ENCODE measurements at regions not wholly inside any gene's neighbourhood (a gene's known extent, or its start where the extent isn't known, plus 50 kb on each side); places are given as distances from the start of the nearest gene placed in this dataset.

- DNase-seq: no peak
Measured at GRCh38 chr10:107855301-107856046, 691.0 kb upstream of the SORCS1 start.

GRCh38 chr10:107848726-107849360 is 684.3 kb upstream of the SORCS1 start:
- no peak for DNase-seq

GRCh38 chr10:107847620-107848019 is 683.1 kb upstream of the SORCS1 start:
- DNase-seq: no peak

- no peak for DNase-seq
Measured at GRCh38 chr10:107834706-107835105, 670.2 kb upstream of the SORCS1 start.

DNA sequence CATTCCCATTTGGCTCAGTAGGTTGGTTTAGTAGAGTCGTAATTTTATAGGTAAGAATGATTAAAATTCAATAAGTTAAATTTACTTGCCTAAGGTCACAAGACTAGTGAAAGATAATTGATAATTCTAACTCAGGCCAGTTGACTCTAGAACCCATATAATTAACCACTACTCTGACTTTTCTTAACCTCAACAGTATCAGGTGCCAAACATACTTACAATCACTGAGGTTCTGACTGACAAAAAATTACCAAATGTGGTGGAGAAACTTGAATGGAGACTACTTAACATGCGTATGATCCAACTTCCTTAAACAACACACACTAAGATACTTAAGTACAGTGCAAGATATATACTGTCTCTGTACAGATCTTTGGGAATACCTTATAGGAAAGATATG is 667.3 kb upstream of the SORCS1 start:
- DNase-seq: no peak

- DNase-seq: no peak
Measured at GRCh38 chr10:107829161-107829560, 664.7 kb upstream of the SORCS1 start.

GRCh38 chr10:107826171-107826570 is 661.7 kb upstream of the SORCS1 start:
- DNase-seq: no peak

DNA sequence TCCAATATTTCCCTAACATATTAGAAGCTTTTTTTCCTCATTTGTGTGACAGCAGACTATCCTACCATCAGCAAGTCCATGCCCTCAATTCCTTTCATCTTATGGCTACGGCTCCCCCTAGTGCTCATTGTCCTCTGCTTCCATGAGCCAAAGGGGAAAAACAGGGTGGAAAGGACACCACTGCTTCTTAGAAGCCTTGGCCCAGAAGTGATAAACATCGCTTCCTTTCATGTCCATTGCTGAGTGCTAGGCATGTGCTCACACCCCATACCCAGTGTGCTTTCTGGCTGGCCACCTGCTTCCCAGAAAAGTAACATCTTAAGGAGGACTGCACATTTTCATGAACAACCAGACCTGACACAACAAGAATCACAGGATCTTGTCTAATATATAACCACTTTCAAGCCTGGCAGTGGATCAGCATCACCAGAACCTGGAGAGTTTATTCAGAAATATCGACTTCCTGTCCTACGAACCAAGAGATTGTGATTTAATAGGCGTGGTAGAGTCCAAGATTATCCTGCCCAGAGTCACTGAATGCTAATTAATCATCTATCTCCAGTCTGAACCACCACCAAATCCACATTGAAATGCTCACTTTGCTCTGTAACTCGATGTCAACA is 650.5 kb upstream of the SORCS1 start:
- DNase-seq: no peak

DNA sequence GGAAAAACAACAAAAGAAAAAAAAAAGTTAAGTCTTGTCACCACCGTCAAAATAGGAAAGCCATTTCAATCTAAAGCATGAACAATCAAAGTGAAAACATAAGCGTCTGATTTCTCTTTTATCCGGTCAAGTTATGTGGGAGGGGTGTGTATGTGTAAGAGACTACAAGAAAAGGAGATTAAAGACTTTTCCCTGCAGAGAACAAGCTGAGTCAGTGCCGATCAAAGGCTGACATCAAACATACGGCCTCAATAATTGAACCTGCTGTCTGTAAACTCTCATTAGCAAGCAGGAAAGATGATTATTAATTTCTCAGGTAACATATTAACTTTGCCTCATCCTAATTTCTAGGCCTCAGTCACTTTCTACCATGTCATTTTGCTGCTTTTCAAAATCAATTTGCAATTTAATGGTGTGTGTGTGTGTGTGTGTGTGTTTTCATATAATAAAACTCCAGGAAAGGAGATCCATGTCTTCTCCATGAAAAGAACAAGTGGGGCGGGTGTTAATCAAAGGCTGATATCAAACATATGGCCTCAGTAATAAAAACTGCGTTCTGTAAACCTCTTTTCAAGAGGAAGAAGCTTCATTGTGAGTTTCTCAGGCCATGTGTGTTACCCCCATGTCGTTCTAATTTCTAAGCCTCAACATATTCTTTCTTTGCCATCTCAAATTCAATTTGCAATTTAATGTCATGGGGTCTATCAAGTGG is 649.1 kb upstream of the SORCS1 start:
- no peak for DNase-seq

DNA sequence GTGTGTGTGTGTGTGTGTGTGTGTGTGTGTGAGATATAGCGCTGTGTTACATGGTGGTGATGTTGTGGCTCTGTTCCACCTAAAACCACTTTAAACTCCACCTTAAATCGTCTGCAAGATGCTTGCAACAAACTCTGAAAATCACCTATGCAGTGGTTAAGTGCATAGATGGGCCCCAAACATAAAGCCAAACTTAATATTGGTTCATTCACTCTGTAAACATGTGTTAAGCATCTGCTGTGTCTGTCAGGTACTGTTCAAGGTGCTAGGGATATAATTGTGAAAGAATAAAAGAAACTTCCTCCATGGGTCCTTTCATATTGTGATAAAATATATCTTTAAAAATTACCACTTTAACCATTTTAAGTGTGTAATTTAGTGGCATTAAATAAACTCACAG is 645.4 kb upstream of the SORCS1 start:
- DNase-seq: no peak

DNA sequence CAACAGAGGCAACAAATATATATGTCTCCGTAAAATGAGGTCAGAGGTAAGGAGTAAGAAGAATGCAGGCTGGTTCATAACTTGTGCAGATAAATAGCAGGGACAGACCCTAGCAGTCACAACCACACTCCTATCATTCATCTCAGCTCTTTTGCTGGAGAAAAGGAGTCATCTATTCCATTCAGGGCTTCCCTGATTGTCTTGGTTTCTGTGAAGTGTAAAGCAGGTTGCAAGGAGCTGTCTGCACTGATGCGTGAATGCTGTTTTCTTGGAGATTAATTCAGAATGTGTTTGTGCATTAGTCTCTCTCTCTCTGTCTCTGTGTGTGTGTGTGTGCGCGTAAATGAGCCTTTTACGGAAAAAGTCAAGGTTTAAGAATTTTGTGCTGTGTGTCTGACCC is 643.3 kb upstream of the SORCS1 start:
- DNase-seq: no peak

DNA sequence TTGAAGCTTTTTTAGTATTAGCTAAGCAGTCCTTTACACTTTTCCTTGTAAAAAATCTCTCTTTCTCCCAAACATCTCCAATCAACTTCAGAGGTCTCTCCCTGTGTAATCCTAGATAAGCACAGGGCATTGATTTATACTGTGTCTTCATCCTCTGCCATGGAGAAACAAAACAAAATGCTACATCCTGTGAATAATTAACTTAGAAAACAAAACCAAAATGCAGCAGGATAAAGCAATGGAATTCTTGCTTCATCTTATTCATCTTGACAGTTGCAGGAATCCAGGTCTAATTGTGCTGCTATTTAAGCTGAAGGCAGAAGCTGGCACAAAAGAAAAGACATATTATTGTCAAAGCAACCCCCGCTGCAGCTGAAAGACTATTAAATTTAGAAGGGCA is 641.5 kb upstream of the SORCS1 start:
- DNase-seq: no peak

- DNase-seq: no peak
Measured at GRCh38 chr10:107803546-107803945, 639.0 kb upstream of the SORCS1 start.

- DNase-seq: no peak
Measured at GRCh38 chr10:107800061-107800460, 635.6 kb upstream of the SORCS1 start.

GRCh38 chr10:107790271-107790670 is 625.8 kb upstream of the SORCS1 start:
- no peak for DNase-seq

GRCh38 chr10:107771066-107771465 is 606.6 kb upstream of the SORCS1 start:
- no peak for DNase-seq

DNA sequence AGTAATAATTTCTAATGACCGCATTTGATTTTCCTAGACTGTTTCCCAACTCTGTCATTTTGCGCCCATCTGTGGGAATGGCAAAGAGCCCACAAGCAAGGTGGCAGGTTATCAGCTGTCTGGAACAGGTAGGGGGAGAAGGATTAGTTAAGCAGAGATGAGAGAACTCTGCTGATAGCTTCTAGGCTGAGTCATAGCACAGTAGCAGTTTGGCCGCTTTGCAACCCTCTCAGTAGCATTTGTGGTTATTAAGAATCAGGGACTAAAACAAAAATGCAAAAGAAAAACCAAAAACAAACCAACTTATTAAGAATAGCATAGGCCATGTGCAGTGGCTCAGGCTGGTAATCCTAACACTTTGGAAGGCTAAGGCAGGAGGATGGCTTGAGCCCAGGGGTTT is 602.7 kb upstream of the SORCS1 start:
- DNase-seq: no peak

DNA sequence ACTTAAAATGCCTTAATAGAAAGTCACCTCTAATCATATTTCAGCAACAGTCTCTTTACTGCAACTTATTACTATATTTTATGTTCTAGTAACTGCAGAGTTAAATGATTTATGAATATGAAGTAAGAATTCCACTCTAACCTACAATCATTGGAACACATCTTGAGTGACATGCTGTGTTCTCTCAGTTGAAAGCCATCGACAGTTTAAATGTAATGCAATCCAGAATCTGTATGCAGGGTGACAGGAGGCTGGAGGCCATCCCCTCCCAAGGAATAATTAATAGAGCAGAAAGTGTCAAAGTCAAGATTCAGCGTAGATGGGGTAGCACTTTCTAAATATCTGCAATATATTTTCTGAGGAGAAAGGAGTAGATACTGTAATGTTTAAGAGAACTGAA is 590.3 kb upstream of the SORCS1 start:
- no peak for DNase-seq

DNA sequence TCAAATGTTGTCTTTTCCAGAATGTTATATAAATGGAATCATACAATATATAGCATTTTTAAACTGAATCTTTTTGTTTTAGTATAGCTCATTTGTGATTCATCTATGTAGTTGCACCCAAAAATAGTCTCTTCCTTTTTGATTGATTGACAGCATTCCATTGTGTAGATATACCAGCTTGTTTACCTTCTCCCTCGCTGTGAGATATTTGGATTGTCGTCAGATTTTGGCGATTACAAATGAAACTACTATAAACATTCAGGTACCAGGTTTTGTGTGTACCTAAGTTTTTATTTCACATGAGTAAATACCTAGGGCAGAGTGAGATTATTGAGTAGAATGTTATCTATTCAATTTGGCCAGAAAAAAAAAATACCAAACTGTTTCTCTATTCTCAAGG is 584.7 kb upstream of the SORCS1 start:
- DNase-seq: no peak

DNA sequence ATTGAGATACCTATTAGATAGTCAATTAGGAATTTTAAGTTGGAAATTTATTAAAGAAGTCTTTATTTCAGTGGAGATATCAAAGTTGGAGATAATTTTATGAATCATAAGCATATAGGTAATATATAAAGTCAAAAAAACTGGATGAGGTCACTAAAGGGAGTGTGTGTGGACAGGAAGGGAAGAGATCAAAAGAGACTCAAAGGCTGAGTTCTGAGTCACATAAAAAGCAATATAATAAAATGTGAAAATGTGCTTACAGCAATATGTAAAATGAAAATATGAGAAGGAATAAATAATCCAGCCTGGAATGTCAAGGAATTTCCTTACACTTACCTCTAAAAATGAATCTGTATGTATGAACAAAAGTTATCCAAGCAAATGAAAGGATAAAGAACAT is 583.3 kb upstream of the SORCS1 start:
- no peak for DNase-seq

DNA sequence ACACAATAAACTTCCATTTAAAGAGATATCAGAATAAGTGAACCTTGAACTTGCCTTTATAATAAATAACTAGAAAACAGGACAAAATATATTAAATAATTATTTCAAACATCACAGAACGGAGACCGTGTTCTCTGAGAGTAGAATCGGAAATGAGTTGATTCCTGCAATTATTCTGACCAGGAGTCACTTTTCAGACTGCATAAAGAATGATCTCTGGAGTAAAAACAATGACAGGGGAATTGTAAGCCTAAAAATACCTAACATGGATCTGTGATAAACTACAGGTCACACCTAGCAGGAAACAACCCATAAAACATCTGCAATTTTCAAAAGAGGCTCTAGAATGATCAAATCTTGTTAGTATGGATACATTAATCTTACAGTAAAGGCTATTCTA is 577.5 kb upstream of the SORCS1 start:
- no peak for DNase-seq

DNA sequence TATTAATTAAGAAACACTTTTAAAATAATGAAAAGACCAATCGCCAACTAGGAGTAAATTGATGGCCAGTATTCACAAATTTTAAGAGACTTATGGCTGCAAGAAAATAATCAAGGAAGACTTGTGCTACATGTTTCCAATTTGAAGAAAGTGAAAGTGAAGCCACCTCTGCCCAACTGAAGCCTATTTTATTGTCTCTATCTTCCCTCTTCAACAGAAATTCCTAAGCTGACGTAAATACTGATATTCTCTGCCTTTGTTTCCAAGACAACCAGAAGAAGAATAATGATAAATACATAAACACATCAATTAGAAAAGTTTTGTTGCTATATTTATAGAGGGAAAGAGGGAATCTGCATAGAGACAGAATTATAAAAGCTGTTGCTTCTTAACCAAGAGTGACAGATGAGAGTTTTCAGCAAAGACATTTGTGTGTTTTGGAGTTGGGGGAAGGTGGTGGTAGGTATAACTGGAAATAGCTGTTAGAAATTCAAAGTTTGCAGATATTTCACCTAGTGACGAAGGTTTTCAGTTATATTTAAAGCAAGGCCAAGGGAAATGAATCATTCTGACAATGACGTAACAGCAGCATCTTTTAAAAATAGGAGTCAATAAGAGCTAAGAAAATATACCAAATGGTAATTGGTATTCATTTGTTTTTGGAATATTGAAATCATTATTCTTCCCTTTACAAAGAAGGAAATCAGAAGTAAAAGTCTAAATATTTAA is 576.6 kb upstream of the SORCS1 start:
- DNase-seq: no peak

- no peak for DNase-seq
Measured at GRCh38 chr10:107739951-107740350, 575.4 kb upstream of the SORCS1 start.
